Fibroblast of lung (primary cell): ENCODE measurements at regions not wholly inside any gene's neighbourhood (a gene's known extent, or its start where the extent isn't known, plus 50 kb on each side); places are given as distances from the start of the nearest gene placed in this dataset.

ENCODE experiments used
- DNase-seq, 2 donors: peaks; one replicate each; pipeline versions ENCODE4 v3.0.0 to v3.0.0-alpha.2; 2010; ENCODE audit warnings: low read depth in 2 of 2
- H2AFZ ChIP-seq: 2 replicates; pipeline ENCODE4 v1.5.1; 2012; ENCODE audit warnings: low read length, control low read depth, inconsistent platforms
- H3K27ac ChIP-seq: 2 replicates; pipeline ENCODE4 v1.5.1; 2011; ENCODE audit warnings: low read length, control low read depth; ENCODE audit not compliant: insufficient read depth
- H3K27me3 ChIP-seq: 2 replicates; pipeline ENCODE4 v1.5.1; 2011; ENCODE audit warnings: mild to moderate bottlenecking, low read length; ENCODE audit not compliant: control insufficient read depth, insufficient read depth
- H3K36me3 ChIP-seq: 2 replicates; pipeline ENCODE4 v1.5.1; 2011; ENCODE audit warnings: low read length; ENCODE audit not compliant: control insufficient read depth, insufficient read depth
- H3K4me1 ChIP-seq: 2 replicates; pipeline ENCODE4 v1.5.1; 2011; ENCODE audit warnings: low read length; ENCODE audit not compliant: control insufficient read depth, insufficient read depth; ENCODE audit errors: extremely low read depth
- H3K4me2 ChIP-seq: 2 replicates; pipeline ENCODE4 v1.5.1; 2011; ENCODE audit warnings: low read length, control low read depth; ENCODE audit not compliant: insufficient read depth; ENCODE audit errors: extremely low read depth
- H3K4me3 ChIP-seq, 4 experiments: fragments of 200-600 bp in 1 of 4; sonication (generic) in 1 of 4; replicated peaks in 1 of 4; 2 replicates each; pipeline ENCODE4 v1.5.1; 2011 to 2016; ENCODE audit warnings: low read length in 4 of 4, low read depth in 3 of 4, mild to moderate bottlenecking in 3 of 4, control low read depth in 2 of 4, inconsistent platforms in 1 of 4, mixed read lengths in 1 of 4; ENCODE audit not compliant: insufficient read depth in 1 of 4; ENCODE audit errors: control extremely low read depth in 1 of 4
- H3K79me2 ChIP-seq: 2 replicates; pipeline ENCODE4 v1.5.1; 2012; ENCODE audit warnings: mild to moderate bottlenecking, low read length, inconsistent platforms; ENCODE audit not compliant: control insufficient read depth, insufficient read depth
- H3K9ac ChIP-seq: 2 replicates; pipeline ENCODE4 v1.5.1; 2011; ENCODE audit warnings: mild to moderate bottlenecking, low read length, control low read depth; ENCODE audit not compliant: insufficient read depth
- H3K9me3 ChIP-seq: 2 replicates; pipeline ENCODE4 v1.5.1; 2012; ENCODE audit warnings: low read depth, low read length; ENCODE audit not compliant: control insufficient read depth, insufficient read depth
- H4K20me1 ChIP-seq: 2 replicates; pipeline ENCODE4 v1.5.1; 2011; ENCODE audit warnings: low read length; ENCODE audit not compliant: control insufficient read depth, insufficient read depth; ENCODE audit errors: extremely low read depth
- EZH2 ChIP-seq: IDR thresholded peaks from 2 replicates; pipeline ENCODE4 v1.5.1; 2012; ENCODE audit warnings: low read length, control low read depth, mild to moderate bottlenecking; ENCODE audit errors: missing control alignments
- TF ChIP-seq, protein P1 (sequence below), 2 donors: IDR thresholded peaks in 1 of 2; conservative IDR thresholded peaks in 1 of 2; 1 replicate in 1 of 2; 2 replicates in 1 of 2; pipeline ENCODE4 v1.5.1; 2011 to 2012; ENCODE audit warnings: low read length in 2 of 2, control low read depth in 1 of 2, inconsistent platforms in 1 of 2, low read depth in 1 of 2, mild to moderate bottlenecking in 1 of 2

DNA sequence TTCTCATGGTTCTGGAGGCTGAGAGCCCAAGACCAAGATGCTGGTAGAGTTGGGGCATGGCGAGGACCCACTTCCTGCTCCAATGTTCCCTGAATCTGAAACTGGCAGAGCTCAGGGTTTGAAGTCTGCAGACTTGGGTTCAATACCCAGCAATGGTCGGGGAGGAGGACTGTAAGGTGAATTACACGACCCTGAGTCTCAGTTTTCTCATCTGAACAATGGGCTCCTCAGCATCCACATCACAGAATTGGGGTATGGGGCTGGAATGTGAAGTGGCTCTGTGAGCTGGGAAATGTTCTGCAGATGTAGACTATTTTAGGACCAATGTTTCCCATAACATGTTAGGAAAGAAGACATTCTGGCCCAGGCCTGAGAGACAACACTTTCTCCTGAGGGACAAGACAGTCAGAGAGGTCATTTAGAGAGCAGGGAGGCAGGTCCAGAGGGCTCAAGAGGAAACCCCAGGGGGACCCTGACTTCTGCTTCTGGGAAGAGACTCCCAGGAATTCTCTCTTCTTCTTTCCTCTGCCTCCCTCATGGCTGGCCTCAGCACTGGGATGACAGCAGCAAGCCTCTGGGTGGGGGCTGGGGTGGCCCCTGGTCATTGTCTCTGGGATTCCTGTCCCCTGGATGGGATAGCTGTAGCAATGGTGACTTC is 141.3 kb upstream of the PMEPA1 start:
- Histone ChIP-seq H3K27me3 (no peaks in the 10 kb centered on the region), H3K9me3 (no peaks in the 10 kb centered on the region), H3K27ac (no peak overlapping the region), H3K4me3 (no peak overlapping the region), H3K9ac (no peak overlapping the region), H3K4me1 (no peaks in the 10 kb centered on the region), H3K36me3 (no peaks in the 10 kb centered on the region), H3K4me2 (no peak overlapping the region), H3K79me2 (no peaks in the 10 kb centered on the region), H2AFZ (no peak overlapping the region), H4K20me1 (no peaks in the 10 kb centered on the region)
- no peak for DNase-seq
- no peak for TF ChIP-seq EZH2
- TF ChIP-seq, protein P1, sequence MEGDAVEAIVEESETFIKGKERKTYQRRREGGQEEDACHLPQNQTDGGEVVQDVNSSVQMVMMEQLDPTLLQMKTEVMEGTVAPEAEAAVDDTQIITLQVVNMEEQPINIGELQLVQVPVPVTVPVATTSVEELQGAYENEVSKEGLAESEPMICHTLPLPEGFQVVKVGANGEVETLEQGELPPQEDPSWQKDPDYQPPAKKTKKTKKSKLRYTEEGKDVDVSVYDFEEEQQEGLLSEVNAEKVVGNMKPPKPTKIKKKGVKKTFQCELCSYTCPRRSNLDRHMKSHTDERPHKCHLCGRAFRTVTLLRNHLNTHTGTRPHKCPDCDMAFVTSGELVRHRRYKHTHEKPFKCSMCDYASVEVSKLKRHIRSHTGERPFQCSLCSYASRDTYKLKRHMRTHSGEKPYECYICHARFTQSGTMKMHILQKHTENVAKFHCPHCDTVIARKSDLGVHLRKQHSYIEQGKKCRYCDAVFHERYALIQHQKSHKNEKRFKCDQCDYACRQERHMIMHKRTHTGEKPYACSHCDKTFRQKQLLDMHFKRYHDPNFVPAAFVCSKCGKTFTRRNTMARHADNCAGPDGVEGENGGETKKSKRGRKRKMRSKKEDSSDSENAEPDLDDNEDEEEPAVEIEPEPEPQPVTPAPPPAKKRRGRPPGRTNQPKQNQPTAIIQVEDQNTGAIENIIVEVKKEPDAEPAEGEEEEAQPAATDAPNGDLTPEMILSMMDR (conservative IDR thresholded peaks at IDR 0.05 in 1 of 2, IDR thresholded peaks at IDR 0.05 in 1 of 2; ENCODE audit: low read depth in 1 of 2, low read length in 2 of 2) = no peak

DNA sequence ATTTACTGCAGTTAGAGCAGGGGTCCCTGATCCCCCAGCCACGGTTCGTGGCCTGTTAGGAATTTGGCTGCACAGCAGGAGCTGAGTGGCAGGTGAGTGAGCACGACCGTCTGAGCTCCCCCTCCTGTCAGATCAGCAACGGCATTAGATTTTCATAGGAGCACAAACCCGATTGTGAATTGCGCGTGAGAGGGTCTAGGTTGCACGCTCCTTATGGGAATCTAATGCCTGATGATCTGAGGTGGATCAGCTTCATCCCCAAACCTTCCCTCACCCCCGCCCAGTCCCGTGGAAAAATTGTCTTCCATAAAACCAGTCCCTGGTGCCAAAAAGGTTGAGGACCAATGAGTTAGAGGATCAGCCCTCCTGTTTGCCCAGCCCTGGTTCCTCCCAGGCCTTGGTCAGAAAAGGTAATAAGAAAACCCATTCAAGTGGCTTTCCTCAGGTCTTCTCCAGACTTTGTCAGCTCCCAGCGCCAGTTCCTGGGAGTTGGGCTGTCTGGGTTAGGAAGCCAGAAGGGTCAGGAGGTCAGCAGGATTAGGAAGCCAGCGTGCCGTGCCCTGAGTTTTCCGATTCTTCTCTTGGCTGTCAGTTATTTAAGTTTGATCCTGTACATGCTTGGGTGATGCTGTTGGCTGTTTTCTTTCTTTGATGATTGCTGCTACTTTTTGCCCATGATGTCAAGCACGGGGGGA is 139.9 kb upstream of the PMEPA1 start:
- no peaks in the 10 kb centered on the region for H4K20me1 ChIP-seq
- H2AFZ ChIP-seq = no peak overlapping the region
- H3K27ac ChIP-seq = no peak overlapping the region
- DNase-seq = no peak
- H3K79me2 ChIP-seq = no peaks in the 10 kb centered on the region
- H3K4me3 ChIP-seq = no peak overlapping the region
- no peaks in the 10 kb centered on the region for H3K36me3 ChIP-seq
- no peaks in the 10 kb centered on the region for H3K4me1 ChIP-seq
- H3K4me2 ChIP-seq = no peak overlapping the region
- no peaks in the 10 kb centered on the region for H3K27me3 ChIP-seq
- TF ChIP-seq EZH2 = no peak
- TF ChIP-seq, protein P1 (conservative IDR thresholded peaks at IDR 0.05 in 1 of 2, IDR thresholded peaks at IDR 0.05 in 1 of 2; ENCODE audit: low read depth in 1 of 2, low read length in 2 of 2) = no peak
- no peak overlapping the region for H3K9ac ChIP-seq
- no peaks in the 10 kb centered on the region for H3K9me3 ChIP-seq

DNA sequence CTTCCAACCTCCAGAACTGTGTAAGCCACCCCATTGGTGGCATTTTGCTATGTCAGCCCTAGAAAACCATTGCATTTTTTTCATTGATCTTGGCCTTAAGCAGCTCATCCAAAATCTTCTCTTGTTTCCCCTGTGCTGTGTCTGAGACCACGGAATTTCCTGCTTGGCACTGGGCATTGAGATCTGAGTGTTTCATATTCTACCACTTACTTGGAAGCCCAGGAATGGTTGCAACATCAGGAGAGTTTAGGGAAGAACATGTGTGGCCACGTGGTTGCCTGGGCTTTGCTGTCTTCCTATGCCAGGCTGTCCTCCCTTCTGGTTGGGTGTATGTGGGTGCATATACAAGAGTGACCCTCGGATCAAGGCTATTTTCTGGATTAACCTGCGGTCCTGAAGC is 139.3 kb upstream of the PMEPA1 start:
- no peaks in the 10 kb centered on the region for H3K79me2 ChIP-seq
- H4K20me1 ChIP-seq = no peaks in the 10 kb centered on the region
- H3K4me1 ChIP-seq = no peaks in the 10 kb centered on the region
- H3K9me3 ChIP-seq = no peaks in the 10 kb centered on the region
- H3K4me3 ChIP-seq = no peak overlapping the region
- H3K9ac ChIP-seq = no peak overlapping the region
- H3K4me2 ChIP-seq = no peak overlapping the region
- peak in 1 of 2 donors; percentile 54 for DNase-seq
- H3K36me3 ChIP-seq = no peaks in the 10 kb centered on the region
- no peaks in the 10 kb centered on the region for H3K27me3 ChIP-seq
- TF ChIP-seq, protein P1 (conservative IDR thresholded peaks at IDR 0.05 in 1 of 2, IDR thresholded peaks at IDR 0.05 in 1 of 2; ENCODE audit: low read depth in 1 of 2, low read length in 2 of 2) = no peak
- no peak for TF ChIP-seq EZH2
- no peak overlapping the region for H2AFZ ChIP-seq
- H3K27ac ChIP-seq = no peak overlapping the region
